HepG2 (cell line): ENCODE measurements at regions not wholly inside any gene's neighbourhood (a gene's known extent, or its start where the extent isn't known, plus 50 kb on each side); places are given as distances from the start of the nearest gene placed in this dataset.

Experiments
- ATAC-seq: fragments of 200-7000 bp; cut with Tn5 transposase; 3 replicates; pipeline ENCODE4 v1.9.1; 2020; ENCODE audit warnings: mild to moderate bottlenecking, moderate library complexity
- BruUV-seq: library from RNA; stranded (reverse); fragments of 400-500 nt; replicated peaks from 2 replicates; lab custom pipeline; 2021; lab: Mats Ljungman, UMichigan
- CTCF ChIA-PET: fragments of 300-600 bp; formaldehyde crosslinking; extraction: SDS; loops from one replicate; lab custom pipeline; 2021; ENCODE audit warnings: low total read pairs, inconsistent platforms, low intra/inter-chr PET ratio; lab: Yijun Ruan, JAX
- POLR2A ChIA-PET: fragments of 350-600 bp; sonication (Branson Sonifier 250); formaldehyde crosslinking; loops from one replicate; lab custom pipeline; 2020; ENCODE audit warnings: antibody characterized with exemption, inconsistent platforms; lab: Yijun Ruan, JAX
- DNase-seq: peaks from one replicate; pipeline ENCODE4 v3.0.0-alpha.2; 2015; ENCODE audit warnings: low spot score
- FAIRE-seq: peaks from 3 replicates; lab custom pipeline; 2011; peaks lifted over from hg19 to GRCh38; lab: Jason Lieb, UNC
- H2AFZ ChIP-seq: one replicate; pipeline ENCODE4 v1.6.1; 2011; ENCODE audit warnings: low read length, inconsistent platforms
- H3K27ac ChIP-seq: fragments of 300-600 bp; 3 replicates; pipeline ENCODE4 v1.8.0; 2011; ENCODE audit warnings: mixed run types, mild to moderate bottlenecking, mixed read lengths, low read length, inconsistent platforms; ENCODE audit not compliant: insufficient read depth; ENCODE audit errors: extremely low read length
- H3K27me3 ChIP-seq, 2 experiments: fragments of 200-600 bp in 1 of 2; 2 replicates in 1 of 2; 3 replicates in 1 of 2; pipeline versions ENCODE4 v1.6.0 to v1.8.0; 2011; ENCODE audit warnings: low read length in 2 of 2, mild to moderate bottlenecking in 2 of 2, moderate library complexity in 2 of 2, inconsistent platforms in 1 of 2; ENCODE audit not compliant: insufficient read depth in 2 of 2, control insufficient read depth in 1 of 2
- H3K36me3 ChIP-seq, 2 experiments: fragments of 200-600 bp in 1 of 2; replicated peaks in 1 of 2; 2 replicates in 1 of 2; 3 replicates in 1 of 2; pipeline versions ENCODE4 v1.5.1 to v1.8.0; 2011; ENCODE audit warnings: low read length in 2 of 2, inconsistent platforms in 1 of 2; ENCODE audit not compliant: insufficient read depth in 2 of 2, control insufficient read depth in 1 of 2
- H3K4me1 ChIP-seq: 2 replicates; pipeline ENCODE4 v1.5.1; 2012; ENCODE audit warnings: low read length, inconsistent platforms; ENCODE audit not compliant: insufficient read depth
- H3K4me2 ChIP-seq: 2 replicates; pipeline ENCODE4 v1.6.0; 2011; ENCODE audit warnings: low read depth, low read length, inconsistent platforms
- H3K4me3 ChIP-seq, 3 experiments: fragments of 200-600 bp in 1 of 3; sonication (generic), shearing (Covaris generic) in 1 of 3; replicated peaks in 1 of 3; 2 replicates each; pipeline ENCODE4 v1.5.1; 2011 to 2016; ENCODE audit warnings: low read length in 3 of 3, inconsistent platforms in 2 of 3, low read depth in 2 of 3, mild to moderate bottlenecking in 2 of 3, control low read depth in 1 of 3, mixed read lengths in 1 of 3; ENCODE audit not compliant: insufficient read depth in 1 of 3
- H3K79me2 ChIP-seq: one replicate; pipeline ENCODE4 v1.6.1; 2011; ENCODE audit warnings: low read length, inconsistent platforms; ENCODE audit not compliant: insufficient read depth
- H3K9ac ChIP-seq: 2 replicates; pipeline ENCODE4 v1.6.0; 2011; ENCODE audit warnings: mild to moderate bottlenecking, low read depth, low read length, inconsistent platforms; ENCODE audit not compliant: insufficient read depth
- H3K9me3 ChIP-seq: 2 replicates; pipeline ENCODE4 v1.5.1; 2012; ENCODE audit warnings: mild to moderate bottlenecking, low read length
- H4K20me1 ChIP-seq: 2 replicates; pipeline ENCODE4 v1.6.0; 2011; ENCODE audit warnings: inconsistent platforms, mild to moderate bottlenecking, low read length, moderate library complexity; ENCODE audit not compliant: insufficient read depth
- FOXK1 ChIP-seq: sonication (generic); formaldehyde crosslinking; IDR thresholded peaks from 2 replicates; pipeline ENCODE4 v1.4.0; 2020; ENCODE audit warnings: low read depth, missing genetic modification reagents, borderline replicate concordance
- JUND ChIP-seq: sonication (generic); formaldehyde crosslinking; IDR thresholded peaks from 2 replicates; pipeline ENCODE4 v1.8.0; 2022; ENCODE audit warnings: mild to moderate bottlenecking, missing genetic modification reagents
- KMT2B ChIP-seq: IDR thresholded peaks from 2 replicates; pipeline ENCODE4 v1.6.1; 2016; ENCODE audit warnings: missing genetic modification reagents, missing compliant biosample characterization
- MED8 ChIP-seq: sonication (generic); formaldehyde crosslinking; IDR thresholded peaks from 2 replicates; pipeline ENCODE4 v1.8.1; 2023; ENCODE audit warnings: mild to moderate bottlenecking, missing genetic modification reagents; ENCODE audit not compliant: insufficient replicate concordance
- MXD1 ChIP-seq: sonication (generic); formaldehyde crosslinking; IDR thresholded peaks from 2 replicates; pipeline ENCODE4 v1.4.0; 2020; ENCODE audit warnings: mild to moderate bottlenecking, missing genetic modification reagents
- SIN3A ChIP-seq: IDR thresholded peaks from 2 replicates; pipeline ENCODE4 v1.6.1; 2011; ENCODE audit warnings: low read depth, mild to moderate bottlenecking, control low read depth, low read length, borderline replicate concordance
- ZFY ChIP-seq: sonication (generic); formaldehyde crosslinking; IDR thresholded peaks from 2 replicates; pipeline ENCODE4 v1.4.0; 2020; ENCODE audit warnings: missing genetic modification reagents
- ZNF160 ChIP-seq: sonication (generic); formaldehyde crosslinking; IDR thresholded peaks from 2 replicates; pipeline ENCODE4 v1.8.0; 2022; ENCODE audit warnings: mild to moderate bottlenecking, inconsistent platforms, missing genetic modification reagents
- ZNF224 ChIP-seq: sonication (generic); formaldehyde crosslinking; IDR thresholded peaks from 2 replicates; pipeline ENCODE4 v1.5.0; 2020; ENCODE audit warnings: mild to moderate bottlenecking, missing genetic modification reagents
- ZNF34 ChIP-seq: sonication (generic); formaldehyde crosslinking; IDR thresholded peaks from 2 replicates; pipeline ENCODE4 v1.4.0; 2020; ENCODE audit warnings: mild to moderate bottlenecking, missing genetic modification reagents, borderline replicate concordance
- ZNF543 ChIP-seq: sonication (generic); formaldehyde crosslinking; IDR thresholded peaks from 2 replicates; pipeline ENCODE4 v1.4.0; 2020; ENCODE audit warnings: mild to moderate bottlenecking, missing genetic modification reagents
- WGBS: methylation state at CpG from one replicate; pipeline ENCODE4 v1.1.6; 2017; ENCODE audit warnings: low lambda C conversion rate; 5-methylcytosine and 5-hydroxymethylcytosine counted together
- in situ Hi-C: cut with HindIII; loops from 2 replicates; pipeline ENCODE4 v1.10.0; 2017; ENCODE audit warnings: low pct_unique_long_range_greater_than_20kb; ENCODE audit not compliant: extremely low pct_ligation_motif_present
- intact Hi-C: fragments of 100-400 bp; cut with micrococcal nuclease; formaldehyde crosslinking; loops from one replicate; pipeline ENCODE4 v1.10.0; 2022; ENCODE audit not compliant: unreplicated experiment

- TF ChIP-seq FOXK1 (CRISPR knock-in tag), result no peak
- TF ChIP-seq SIN3A, result no peak
- TF ChIP-seq ZFY, result no peak
These were observed 421.0 kb downstream of the RND3 start (continued) for GRCh38 chr2:150066490-150066889.

GRCh38 chr2:150063931-150064548 is 423.4 kb downstream of the RND3 start:
- no peak for DNase-seq
- POLR2A ChIA-PET, result no interaction called here
- no peak for TF ChIP-seq MED8 (CRISPR knock-in tag)
- Histone ChIP-seq H3K9me3 (peaks cover 17% of the 10 kb centered on the region; the same call in 1 of the 2 replicates), H3K27ac (no peak overlapping the region), H4K20me1 (no peaks in the 10 kb centered on the region), H3K36me3 (no peaks in the 10 kb centered on the region), H3K9ac (no peak overlapping the region), H2AFZ (no peak overlapping the region), H3K4me2 (no peak overlapping the region), H3K4me3 (no peak overlapping the region), H3K4me1 (no peaks in the 10 kb centered on the region), H3K27me3 (no peaks in the 10 kb centered on the region), H3K79me2 (no peaks in the 10 kb centered on the region)
- intact Hi-C loops (no loop called here), in situ Hi-C loops (no loop called here)
- WGBS, result 41% methylated on average over 6 of the region's 6 CpGs
- no peak for FAIRE-seq
- CTCF ChIA-PET, result no interaction called here
- no TSS peak for BruUV-seq
- ATAC-seq, result no peak

GRCh38 chr2:150063432-150063889 is 424.0 kb downstream of the RND3 start:
- no peaks in the 10 kb centered on the region for H4K20me1 ChIP-seq
- no peaks in the 10 kb centered on the region for H3K27me3 ChIP-seq
- ATAC-seq (no peak), FAIRE-seq (no peak)
- no peaks in the 10 kb centered on the region for H3K4me1 ChIP-seq
- no peak overlapping the region for H3K9ac ChIP-seq
- in situ Hi-C loops, result no loop called here
- H3K27ac ChIP-seq, result no peak overlapping the region
- ChIA-PET POLR2A (no interaction called here), CTCF (no interaction called here)
- no peaks in the 10 kb centered on the region for H3K36me3 ChIP-seq
- no peak overlapping the region for H3K4me3 ChIP-seq
- H2AFZ ChIP-seq, result no peak overlapping the region
- no peak overlapping the region for H3K4me2 ChIP-seq
- intact Hi-C loops, result no loop called here
- WGBS, result 49% methylated on average over 2 of the region's 2 CpGs
- BruUV-seq, result no TSS peak
- H3K79me2 ChIP-seq, result no peaks in the 10 kb centered on the region
- TF ChIP-seq ZNF160 (CRISPR knock-in tag), result no peak
- no peak for TF ChIP-seq ZNF543 (CRISPR knock-in tag)
- no peak for TF ChIP-seq JUND (CRISPR knock-in tag)
- no peak for TF ChIP-seq KMT2B (CRISPR knock-in tag)
- no peak for TF ChIP-seq ZNF224
- no peak for TF ChIP-seq MXD1 (CRISPR knock-in tag)
- TF ChIP-seq ZNF34 (CRISPR knock-in tag), result no peak
- TF ChIP-seq, all 625 proteins: peak for 0
- H3K9me3 ChIP-seq, result peaks cover 11% of the 10 kb centered on the region; the same call in 1 of the 2 replicates
- no peak for DNase-seq
